ENCODE measurements at regions not wholly inside any gene's neighbourhood (a gene's known extent, or its start where the extent isn't known, plus 50 kb on each side); places are given as distances from the start of the nearest gene placed in this dataset.
"Not testable (repeated sequence)": the region's sequence is repeated elsewhere in the genome, so short reads cannot be mapped to it uniquely, and the experiment has no call there.

- peak in 1 of 51 donors; percentile 3 for DNase-seq
Measured at GRCh38 chrX:56618323-56618722, 54.9 kb downstream of the UBQLN2 start.

- no peak for DNase-seq
Measured at GRCh38 chrX:56623316-56623715, 59.9 kb downstream of the UBQLN2 start.

GRCh38 chrX:56635060-56635459 lies 71.6 kb downstream of the UBQLN2 start:
- not testable (repeated sequence) for DNase-seq

GRCh38 chrX:56661193-56661592 lies 67.8 kb upstream of the NBDY start:
- DNase-seq = no peak

Data from hypothalamus (tissue), 51 donors.